NK-92 (cell line): ENCODE measurements at regions not wholly inside any gene's neighbourhood (a gene's known extent, or its start where the extent isn't known, plus 50 kb on each side); places are given as distances from the start of the nearest gene placed in this dataset.

Experiments
- DNase-seq: peaks from one replicate; lab custom pipeline; 2025; ENCODE audit not compliant: unreplicated experiment; lab: John Stamatoyannopoulos, UW

DNA sequence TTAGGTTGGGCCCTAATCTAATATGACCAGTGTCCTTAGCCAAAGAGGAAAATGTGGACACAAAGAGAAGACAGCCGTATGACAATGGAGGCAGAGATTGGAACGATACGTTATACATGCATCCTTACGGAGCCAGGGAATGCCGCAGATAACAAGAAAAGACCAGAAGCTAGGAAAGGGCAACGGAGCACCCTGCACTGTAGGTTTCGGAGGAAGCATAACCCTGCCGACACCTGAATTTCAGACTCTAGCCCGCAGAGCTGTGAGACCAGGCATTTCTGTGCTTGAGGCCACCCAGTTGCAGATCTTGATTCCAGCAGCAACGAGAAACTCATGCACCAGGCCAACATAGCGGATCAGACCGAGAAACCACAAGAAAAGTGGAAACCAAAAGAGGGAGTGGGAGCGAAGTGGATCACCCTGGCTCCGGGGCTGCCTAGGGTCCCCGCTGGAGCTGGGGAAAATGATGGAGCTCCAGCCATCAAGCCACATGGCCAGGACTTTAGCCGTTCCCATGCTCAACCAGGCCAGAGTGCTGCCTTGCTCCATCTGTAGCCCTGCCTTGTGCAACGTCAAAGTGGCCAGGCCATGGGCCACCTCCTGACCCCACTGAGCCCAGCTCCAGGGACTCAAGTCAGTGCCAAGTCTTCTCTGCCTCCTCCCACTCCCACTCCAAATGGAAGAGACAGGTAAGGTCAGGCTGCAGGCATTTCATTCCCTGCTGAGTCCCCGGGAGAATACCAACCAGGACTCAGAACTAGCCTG, 51.7 kb upstream of the RPL38 start:
- DNase-seq: no peak

- DNase-seq: no peak
These were observed 50.7 kb upstream of the RPL38 start for GRCh38 chr17:74152591-74153455.

- DNase-seq: no peak
These were observed 50.0 kb upstream of the RPL38 start for GRCh38 chr17:74153456-74153810.
